ENCODE measurements at regions not wholly inside any gene's neighbourhood (a gene's known extent, or its start where the extent isn't known, plus 50 kb on each side); places are given as distances from the start of the nearest gene placed in this dataset.

GRCh38 chr11:28819741-28820140 lies 711.6 kb downstream of the METTL15 start:
- TF ChIP-seq CTCF (IDR thresholded peaks at IDR 0.05; ENCODE audit: borderline replicate concordance, insufficient read depth, low read depth, low read length): no peak
- no peak overlapping the region for H3K4me3 ChIP-seq (ENCODE audit: low read depth, low read length)

- no peak for TF ChIP-seq CTCF (IDR thresholded peaks at IDR 0.05; ENCODE audit: borderline replicate concordance, insufficient read depth, low read depth, low read length)
- H3K4me3 ChIP-seq (ENCODE audit: low read depth, low read length): no peak overlapping the region
Observed at GRCh38 chr11:28815110-28815509, 706.9 kb downstream of the METTL15 start.

- no peak for TF ChIP-seq CTCF (IDR thresholded peaks at IDR 0.05; ENCODE audit: borderline replicate concordance, insufficient read depth, low read depth, low read length)
- H3K4me3 ChIP-seq (ENCODE audit: low read depth, low read length): no peak overlapping the region
Observed at GRCh38 chr11:28808771-28809170, 700.6 kb downstream of the METTL15 start.

- H3K4me3 ChIP-seq (ENCODE audit: low read depth, low read length): no peak overlapping the region
- no peak for TF ChIP-seq CTCF (IDR thresholded peaks at IDR 0.05; ENCODE audit: borderline replicate concordance, insufficient read depth, low read depth, low read length)
Observed at GRCh38 chr11:28799316-28799715, 691.1 kb downstream of the METTL15 start.

GRCh38 chr11:28798286-28798685 lies 690.1 kb downstream of the METTL15 start:
- TF ChIP-seq CTCF (IDR thresholded peaks at IDR 0.05; ENCODE audit: borderline replicate concordance, insufficient read depth, low read depth, low read length): no peak
- no peak overlapping the region for H3K4me3 ChIP-seq (ENCODE audit: low read depth, low read length)

- no peak for TF ChIP-seq CTCF (IDR thresholded peaks at IDR 0.05; ENCODE audit: borderline replicate concordance, insufficient read depth, low read depth, low read length)
- no peak overlapping the region for H3K4me3 ChIP-seq (ENCODE audit: low read depth, low read length)
Observed at GRCh38 chr11:28797536-28797935, 689.3 kb downstream of the METTL15 start.

- no peak for TF ChIP-seq CTCF (IDR thresholded peaks at IDR 0.05; ENCODE audit: borderline replicate concordance, insufficient read depth, low read depth, low read length)
- no peak overlapping the region for H3K4me3 ChIP-seq (ENCODE audit: low read depth, low read length)
Observed at GRCh38 chr11:28794405-28794804, 686.2 kb downstream of the METTL15 start.
